GM23248 (cell line): ENCODE measurements at regions not wholly inside any gene's neighbourhood (a gene's known extent, or its start where the extent isn't known, plus 50 kb on each side); places are given as distances from the start of the nearest gene placed in this dataset.

Source experiments
- EZH2 ChIP-seq: fragments of 200-600 bp; sonication (generic); IDR thresholded peaks from 2 replicates; pipeline ENCODE4 v1.6.1; 2018; ENCODE audit warnings: antibody characterized with exemption, mild to moderate bottlenecking; ENCODE audit not compliant: insufficient read depth, poor library complexity, severe bottlenecking
- EZH2phosphoT487 ChIP-seq: fragments of 200-600 bp; sonication (generic); IDR thresholded peaks from 2 replicates; pipeline ENCODE4 v1.6.1; 2018; ENCODE audit warnings: antibody characterized with exemption, moderate library complexity, mild to moderate bottlenecking, low read depth; ENCODE audit not compliant: insufficient read depth

DNA sequence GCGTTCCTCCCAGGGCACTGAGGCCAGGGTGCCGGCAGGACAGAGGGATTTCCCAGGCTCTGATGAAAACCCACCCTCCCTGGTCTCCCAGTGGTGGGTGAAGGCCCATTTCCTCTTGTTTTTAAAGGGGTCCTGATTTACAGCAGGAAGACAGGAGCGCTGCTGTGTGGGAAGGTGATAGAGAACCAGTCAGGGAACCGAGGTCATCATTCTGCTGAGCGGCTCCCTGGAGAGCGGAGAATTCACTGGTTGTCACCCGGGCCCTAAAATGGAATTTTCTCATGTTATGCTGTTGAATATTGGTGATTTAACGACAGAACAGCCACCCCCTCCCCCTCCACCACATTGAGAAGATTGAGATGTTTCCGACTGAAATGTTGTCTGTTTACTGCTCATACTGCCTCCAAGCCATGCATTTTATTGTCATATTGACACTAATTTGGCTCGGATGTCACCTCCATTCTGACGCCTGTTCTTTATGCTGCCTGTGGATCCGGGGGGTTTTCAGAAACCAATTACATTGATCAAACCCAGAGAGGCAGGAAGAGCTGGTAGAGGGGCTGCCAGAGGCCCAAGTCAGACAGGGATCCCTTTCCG, 225.2 kb downstream of the GLI2 start:
- TF ChIP-seq EZH2 (no peak), EZH2phosphoT487 (no peak)
